GM21423 (cell line): ENCODE measurements at regions not wholly inside any gene's neighbourhood (a gene's known extent, or its start where the extent isn't known, plus 50 kb on each side); places are given as distances from the start of the nearest gene placed in this dataset.

Source experiments
- ATAC-seq: cut with Tn5 transposase; IDR thresholded peaks from one replicate; pipeline ENCODE4 v1.9.1; 2021; ENCODE audit warnings: mild to moderate bottlenecking, moderate library complexity; ENCODE audit not compliant: unreplicated experiment

- no peak for ATAC-seq
Observed at GRCh38 chr14:49970474-49971147, 77.7 kb downstream of the ARF6 start.

- ATAC-seq, result peak; percentile 87
Observed at GRCh38 chr14:49971156-49972130, 78.6 kb downstream of the ARF6 start.

GRCh38 chr14:49972131-49972671 lies 79.3 kb downstream of the ARF6 start:
- ATAC-seq, result no peak

- no peak for ATAC-seq
Observed at GRCh38 chr14:49972823-49973222, 79.9 kb downstream of the ARF6 start.

GRCh38 chr14:49975276-49975675 lies 82.4 kb downstream of the ARF6 start:
- ATAC-seq, result no peak

GRCh38 chr14:49975799-49976198 lies 82.9 kb downstream of the ARF6 start:
- ATAC-seq, result no peak

GRCh38 chr14:49977126-49977841 lies 84.4 kb downstream of the ARF6 start:
- ATAC-seq, result peak; percentile 84

GRCh38 chr14:49980027-49980426 lies 87.1 kb downstream of the ARF6 start:
- no peak for ATAC-seq

GRCh38 chr14:49982082-49982481 lies 89.2 kb downstream of the ARF6 start:
- ATAC-seq, result no peak

GRCh38 chr14:49982501-49982951 lies 89.6 kb downstream of the ARF6 start:
- no peak for ATAC-seq

GRCh38 chr14:49984424-49984823 lies 91.5 kb downstream of the ARF6 start:
- no peak for ATAC-seq

- no peak for ATAC-seq
Observed at GRCh38 chr14:49986343-49987014, 93.6 kb downstream of the ARF6 start.

GRCh38 chr14:49988080-49988990 lies 95.5 kb downstream of the ARF6 start:
- no peak for ATAC-seq

GRCh38 chr14:49989966-49990365 lies 97.1 kb downstream of the ARF6 start:
- ATAC-seq, result no peak

- ATAC-seq, result no peak
Observed at GRCh38 chr14:49991491-49991890, 98.6 kb downstream of the ARF6 start.

GRCh38 chr14:49992036-49992435 lies 99.2 kb downstream of the ARF6 start:
- ATAC-seq, result no peak

- no peak for ATAC-seq
Observed at GRCh38 chr14:49992448-49992847, 99.6 kb downstream of the ARF6 start.

- ATAC-seq, result peak; percentile 87
Observed at GRCh38 chr14:49992901-49993339, 100.0 kb downstream of the ARF6 start.

GRCh38 chr14:49993565-49993964 lies 100.7 kb downstream of the ARF6 start:
- no peak for ATAC-seq
